HepG2 (cell line): ENCODE measurements at regions not wholly inside any gene's neighbourhood (a gene's known extent, or its start where the extent isn't known, plus 50 kb on each side); places are given as distances from the start of the nearest gene placed in this dataset.

Source experiments
- ATAC-seq: fragments of 200-7000 bp; cut with Tn5 transposase; 3 replicates; pipeline ENCODE4 v1.9.1; 2020; ENCODE audit warnings: mild to moderate bottlenecking, moderate library complexity
- BruUV-seq: library from RNA; stranded (reverse); fragments of 400-500 nt; replicated peaks from 2 replicates; lab custom pipeline; 2021; lab: Mats Ljungman, UMichigan
- CTCF ChIA-PET: fragments of 300-600 bp; formaldehyde crosslinking; extraction: SDS; loops from one replicate; lab custom pipeline; 2021; ENCODE audit warnings: low total read pairs, inconsistent platforms, low intra/inter-chr PET ratio; lab: Yijun Ruan, JAX
- POLR2A ChIA-PET: fragments of 350-600 bp; sonication (Branson Sonifier 250); formaldehyde crosslinking; loops from one replicate; lab custom pipeline; 2020; ENCODE audit warnings: antibody characterized with exemption, inconsistent platforms; lab: Yijun Ruan, JAX
- DNase-seq: peaks from one replicate; pipeline ENCODE4 v3.0.0-alpha.2; 2015; ENCODE audit warnings: low spot score
- FAIRE-seq: peaks from 3 replicates; lab custom pipeline; 2011; peaks lifted over from hg19 to GRCh38; lab: Jason Lieb, UNC
- H2AFZ ChIP-seq: one replicate; pipeline ENCODE4 v1.6.1; 2011; ENCODE audit warnings: low read length, inconsistent platforms
- H3K27ac ChIP-seq: fragments of 300-600 bp; 3 replicates; pipeline ENCODE4 v1.8.0; 2011; ENCODE audit warnings: mixed run types, mild to moderate bottlenecking, mixed read lengths, low read length, inconsistent platforms; ENCODE audit not compliant: insufficient read depth; ENCODE audit errors: extremely low read length
- H3K27me3 ChIP-seq, 2 experiments: fragments of 200-600 bp in 1 of 2; 2 replicates in 1 of 2; 3 replicates in 1 of 2; pipeline versions ENCODE4 v1.6.0 to v1.8.0; 2011; ENCODE audit warnings: low read length in 2 of 2, mild to moderate bottlenecking in 2 of 2, moderate library complexity in 2 of 2, inconsistent platforms in 1 of 2; ENCODE audit not compliant: insufficient read depth in 2 of 2, control insufficient read depth in 1 of 2
- H3K36me3 ChIP-seq, 2 experiments: fragments of 200-600 bp in 1 of 2; replicated peaks in 1 of 2; 2 replicates in 1 of 2; 3 replicates in 1 of 2; pipeline versions ENCODE4 v1.5.1 to v1.8.0; 2011; ENCODE audit warnings: low read length in 2 of 2, inconsistent platforms in 1 of 2; ENCODE audit not compliant: insufficient read depth in 2 of 2, control insufficient read depth in 1 of 2
- H3K4me1 ChIP-seq: 2 replicates; pipeline ENCODE4 v1.5.1; 2012; ENCODE audit warnings: low read length, inconsistent platforms; ENCODE audit not compliant: insufficient read depth
- H3K4me2 ChIP-seq: 2 replicates; pipeline ENCODE4 v1.6.0; 2011; ENCODE audit warnings: low read depth, low read length, inconsistent platforms
- H3K4me3 ChIP-seq, 3 experiments: fragments of 200-600 bp in 1 of 3; sonication (generic), shearing (Covaris generic) in 1 of 3; replicated peaks in 1 of 3; 2 replicates each; pipeline ENCODE4 v1.5.1; 2011 to 2016; ENCODE audit warnings: low read length in 3 of 3, inconsistent platforms in 2 of 3, low read depth in 2 of 3, mild to moderate bottlenecking in 2 of 3, control low read depth in 1 of 3, mixed read lengths in 1 of 3; ENCODE audit not compliant: insufficient read depth in 1 of 3
- H3K79me2 ChIP-seq: one replicate; pipeline ENCODE4 v1.6.1; 2011; ENCODE audit warnings: low read length, inconsistent platforms; ENCODE audit not compliant: insufficient read depth
- H3K9ac ChIP-seq: 2 replicates; pipeline ENCODE4 v1.6.0; 2011; ENCODE audit warnings: mild to moderate bottlenecking, low read depth, low read length, inconsistent platforms; ENCODE audit not compliant: insufficient read depth
- H3K9me3 ChIP-seq: 2 replicates; pipeline ENCODE4 v1.5.1; 2012; ENCODE audit warnings: mild to moderate bottlenecking, low read length
- H4K20me1 ChIP-seq: 2 replicates; pipeline ENCODE4 v1.6.0; 2011; ENCODE audit warnings: inconsistent platforms, mild to moderate bottlenecking, low read length, moderate library complexity; ENCODE audit not compliant: insufficient read depth
- GABPB1 ChIP-seq: IDR thresholded peaks from 2 replicates; pipeline ENCODE4 v1.6.1; 2016; ENCODE audit warnings: mild to moderate bottlenecking, missing genetic modification reagents, moderate library complexity, missing compliant biosample characterization
- GLI4 ChIP-seq: sonication (generic); formaldehyde crosslinking; IDR thresholded peaks from 2 replicates; pipeline ENCODE4 v1.5.1; 2020; ENCODE audit warnings: missing genetic modification reagents, mild to moderate bottlenecking, moderate library complexity, borderline replicate concordance
- IRX3 ChIP-seq: sonication (generic); formaldehyde crosslinking; IDR thresholded peaks from 2 replicates; pipeline ENCODE4 v1.8.1; 2023; ENCODE audit warnings: mild to moderate bottlenecking, low read depth, missing genetic modification reagents, borderline replicate concordance
- SOX13 ChIP-seq, 3 experiments: fragments of 450-650 bp in 1 of 3; sonication (generic) in 1 of 3; formaldehyde crosslinking in 1 of 3; IDR thresholded peaks in 2 of 3; conservative IDR thresholded peaks in 1 of 3; 2 replicates each; pipeline versions ENCODE4 v1.5.0 to v1.6.1; 2016 to 2020; ENCODE audit warnings: antibody characterized with exemption in 1 of 3, mild to moderate bottlenecking in 1 of 3, missing compliant biosample characterization in 1 of 3, missing genetic modification reagents in 1 of 3, moderate library complexity in 1 of 3
- ZNF552 ChIP-seq: sonication (generic); formaldehyde crosslinking; IDR thresholded peaks from 2 replicates; pipeline ENCODE4 v1.9.0; 2022; ENCODE audit warnings: missing genetic modification reagents, mild to moderate bottlenecking, borderline replicate concordance
- ZNF572 ChIP-seq: sonication (generic); formaldehyde crosslinking; IDR thresholded peaks from 2 replicates; pipeline ENCODE4 v1.5.1; 2020; ENCODE audit warnings: mild to moderate bottlenecking, missing genetic modification reagents
- WGBS: methylation state at CpG from one replicate; pipeline ENCODE4 v1.1.6; 2017; ENCODE audit warnings: low lambda C conversion rate; 5-methylcytosine and 5-hydroxymethylcytosine counted together
- in situ Hi-C: cut with HindIII; loops from 2 replicates; pipeline ENCODE4 v1.10.0; 2017; ENCODE audit warnings: low pct_unique_long_range_greater_than_20kb; ENCODE audit not compliant: extremely low pct_ligation_motif_present
- intact Hi-C: fragments of 100-400 bp; cut with micrococcal nuclease; formaldehyde crosslinking; loops from one replicate; pipeline ENCODE4 v1.10.0; 2022; ENCODE audit not compliant: unreplicated experiment
- TF ChIP-seq, protein P1 (sequence below): IDR thresholded peaks from 2 replicates; pipeline ENCODE4 v1.6.1; 2012; ENCODE audit warnings: low read length, improper control_type of control experiment

DNA sequence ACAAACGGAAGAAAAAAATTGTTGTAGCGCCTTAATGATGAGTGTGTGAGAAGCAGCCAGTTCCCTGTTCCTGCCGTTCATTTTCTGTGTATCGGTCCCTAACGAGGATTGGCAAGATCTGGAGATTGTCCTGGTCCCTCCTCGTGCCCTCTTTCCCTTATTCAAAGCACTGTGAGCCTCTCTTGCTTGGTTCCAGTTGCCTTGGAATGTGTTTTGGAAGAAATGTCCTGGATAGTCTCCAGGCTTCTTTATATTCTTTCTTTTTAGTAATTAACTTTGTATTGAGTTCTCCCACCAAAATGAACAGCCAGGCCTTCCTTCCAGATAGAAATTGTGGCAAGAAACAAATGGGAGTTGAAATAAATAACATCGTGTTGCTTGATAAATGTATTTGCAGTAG lies 348.3 kb downstream of the CDH26 start (continued):
- no peak for TF ChIP-seq GABPB1
- TF ChIP-seq ZNF572 (CRISPR knock-in tag), result no peak
- TF ChIP-seq, all 625 proteins: peak for 0

DNA sequence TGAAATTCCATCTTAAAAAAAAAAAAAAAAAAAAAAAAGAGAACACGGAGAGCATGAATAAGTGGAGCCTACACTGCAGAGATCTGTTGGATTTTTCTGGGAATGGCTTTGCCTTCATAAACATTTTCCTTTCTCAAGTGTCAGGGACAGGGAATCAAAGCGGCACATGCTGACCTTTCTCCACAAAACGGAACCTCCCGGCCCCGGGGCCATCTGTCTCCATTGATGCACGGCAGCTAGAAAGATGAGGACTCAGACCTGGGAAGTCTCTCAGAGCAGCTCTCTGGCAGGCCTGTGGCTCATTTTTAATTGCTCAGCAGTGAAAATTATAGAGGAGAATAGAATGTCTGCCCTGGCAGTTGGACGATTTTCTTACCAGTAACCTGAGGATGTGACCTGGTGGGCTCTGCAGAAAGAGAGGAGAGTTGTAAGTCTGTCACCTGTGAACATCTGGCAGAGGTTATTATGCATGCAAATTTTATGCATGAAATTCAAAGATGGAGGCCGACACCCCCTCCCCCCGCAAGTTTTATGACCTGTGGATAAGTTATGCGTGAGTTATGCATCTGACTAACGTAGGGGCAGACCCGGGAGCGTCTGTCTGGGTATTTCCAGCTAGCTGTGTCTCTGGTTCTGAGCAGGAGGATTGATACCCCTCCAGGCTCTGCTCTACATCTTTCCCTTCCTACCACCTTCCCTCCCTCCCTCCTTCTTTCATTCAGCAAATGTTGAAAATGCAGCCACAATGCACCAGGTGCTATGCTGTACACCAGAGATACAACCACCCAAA lies 352.5 kb downstream of the CDH26 start:
- 21% methylated on average over 13 of the region's 13 CpGs for WGBS
- in situ Hi-C loops (no loop called here), intact Hi-C loops (no loop called here)
- Histone ChIP-seq H3K36me3 (no peaks in the 10 kb centered on the region), H2AFZ (no peak overlapping the region), H3K4me3 (no peak overlapping the region), H3K4me2 (no peak overlapping the region), H3K27me3 (no peaks in the 10 kb centered on the region), H4K20me1 (no peaks in the 10 kb centered on the region), H3K4me1 (no peaks in the 10 kb centered on the region), H3K79me2 (no peaks in the 10 kb centered on the region), H3K9ac (no peak overlapping the region), H3K27ac (no peak overlapping the region), H3K9me3 (peaks cover 57% of the 10 kb centered on the region)
- no TSS peak for BruUV-seq
- FAIRE-seq (no peak), DNase-seq (no peak), ATAC-seq (no peak)
- ChIA-PET POLR2A (no interaction called here), CTCF (no interaction called here)
- no peak for TF ChIP-seq ZNF552 (CRISPR knock-in tag)
- TF ChIP-seq, protein P1, sequence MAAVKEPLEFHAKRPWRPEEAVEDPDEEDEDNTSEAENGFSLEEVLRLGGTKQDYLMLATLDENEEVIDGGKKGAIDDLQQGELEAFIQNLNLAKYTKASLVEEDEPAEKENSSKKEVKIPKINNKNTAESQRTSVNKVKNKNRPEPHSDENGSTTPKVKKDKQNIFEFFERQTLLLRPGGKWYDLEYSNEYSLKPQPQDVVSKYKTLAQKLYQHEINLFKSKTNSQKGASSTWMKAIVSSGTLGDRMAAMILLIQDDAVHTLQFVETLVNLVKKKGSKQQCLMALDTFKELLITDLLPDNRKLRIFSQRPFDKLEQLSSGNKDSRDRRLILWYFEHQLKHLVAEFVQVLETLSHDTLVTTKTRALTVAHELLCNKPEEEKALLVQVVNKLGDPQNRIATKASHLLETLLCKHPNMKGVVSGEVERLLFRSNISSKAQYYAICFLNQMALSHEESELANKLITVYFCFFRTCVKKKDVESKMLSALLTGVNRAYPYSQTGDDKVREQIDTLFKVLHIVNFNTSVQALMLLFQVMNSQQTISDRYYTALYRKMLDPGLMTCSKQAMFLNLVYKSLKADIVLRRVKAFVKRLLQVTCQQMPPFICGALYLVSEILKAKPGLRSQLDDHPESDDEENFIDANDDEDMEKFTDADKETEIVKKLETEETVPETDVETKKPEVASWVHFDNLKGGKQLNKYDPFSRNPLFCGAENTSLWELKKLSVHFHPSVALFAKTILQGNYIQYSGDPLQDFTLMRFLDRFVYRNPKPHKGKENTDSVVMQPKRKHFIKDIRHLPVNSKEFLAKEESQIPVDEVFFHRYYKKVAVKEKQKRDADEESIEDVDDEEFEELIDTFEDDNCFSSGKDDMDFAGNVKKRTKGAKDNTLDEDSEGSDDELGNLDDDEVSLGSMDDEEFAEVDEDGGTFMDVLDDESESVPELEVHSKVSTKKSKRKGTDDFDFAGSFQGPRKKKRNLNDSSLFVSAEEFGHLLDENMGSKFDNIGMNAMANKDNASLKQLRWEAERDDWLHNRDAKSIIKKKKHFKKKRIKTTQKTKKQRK, result no peak
- no peak for TF ChIP-seq SOX13 (IDR thresholded peaks at IDR 0.05)
- no peak for TF ChIP-seq SOX13 (CRISPR knock-in tag; conservative IDR thresholded peaks at IDR 0.05 in 1 of 2, IDR thresholded peaks at IDR 0.05 in 1 of 2)
- no peak for TF ChIP-seq IRX3 (CRISPR knock-in tag)
- TF ChIP-seq GLI4 (CRISPR knock-in tag), result no peak
